ENCODE measurements at regions not wholly inside any gene's neighbourhood (a gene's known extent, or its start where the extent isn't known, plus 50 kb on each side); places are given as distances from the start of the nearest gene placed in this dataset.

DNA sequence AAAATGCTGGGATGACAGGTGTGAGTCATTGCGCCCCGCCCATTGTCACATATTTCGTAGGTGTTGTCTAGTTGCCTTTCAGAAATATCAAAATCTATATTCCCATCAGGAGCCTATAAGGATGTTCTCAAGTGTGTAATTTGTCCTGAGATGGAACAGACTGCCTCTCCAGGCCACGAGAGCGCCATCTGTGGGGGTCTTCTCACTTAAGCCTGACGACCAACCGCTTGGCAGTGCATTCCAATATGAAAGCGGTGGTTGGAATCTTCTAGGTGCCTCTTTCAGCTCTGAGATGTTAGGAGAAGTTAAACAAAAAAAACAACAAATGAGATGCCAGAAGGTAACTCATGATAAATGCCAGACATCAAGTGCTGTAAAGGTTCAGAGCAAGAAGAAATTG, 488.5 kb downstream of the QKI start:
- CTCF ChIA-PET (ENCODE audit: low intra/inter-chr PET ratio, low total read pairs) = no interaction called here
- H3K36me3 ChIP-seq (replicated peaks in 1 of 2; ENCODE audit: control insufficient read depth in 1 of 2, insufficient read depth in 2 of 2, low read length in 2 of 2) = no peaks in the 10 kb centered on the region
- DNase-seq (ENCODE audit: low spot score) (no peak), ATAC-seq (no peak), FAIRE-seq (no peak)
- H3K27me3 ChIP-seq (ENCODE audit: control insufficient read depth in 1 of 2, insufficient read depth in 2 of 2, low read length in 2 of 2) = peaks cover 1 to 15% of the 10 kb centered on the region in 2 experiments; a peak in 3 of 5 replicates
- WGBS (ENCODE audit: low lambda C conversion rate) = 52% methylated on average over 8 of the region's 8 CpGs
- H3K9ac ChIP-seq (ENCODE audit: insufficient read depth, low read depth, low read length) = no peak overlapping the region
- BruUV-seq (replicated peaks) = no TSS peak
- H3K4me1 ChIP-seq (ENCODE audit: insufficient read depth, low read length) = no peaks in the 10 kb centered on the region
- in situ Hi-C loops (cut with HindIII; ENCODE audit: extremely low pct_ligation_motif_present, low pct_unique_long_range_greater_than_20kb) (no loop called here), intact Hi-C loops (cut with micrococcal nuclease; ENCODE audit: unreplicated experiment) (no loop called here)
- H3K79me2 ChIP-seq (ENCODE audit: insufficient read depth, low read length) = no peaks in the 10 kb centered on the region
- H4K20me1 ChIP-seq (ENCODE audit: insufficient read depth, low read length) = no peaks in the 10 kb centered on the region
- H2AFZ ChIP-seq (ENCODE audit: low read length) = no peak overlapping the region
- H3K4me3 ChIP-seq (replicated peaks in 1 of 3; ENCODE audit: insufficient read depth in 1 of 3, low read depth in 2 of 3, low read length in 3 of 3) = no peak overlapping the region
- no peak overlapping the region for H3K27ac ChIP-seq (ENCODE audit: extremely low read length, insufficient read depth, low read length)
- POLR2A ChIA-PET = no interaction called here
- TF ChIP-seq FOXA3 (CRISPR knock-in tag; IDR thresholded peaks at IDR 0.05) (no peak), ZNF354B (CRISPR knock-in tag; IDR thresholded peaks at IDR 0.05) (no peak), YEATS4 (CRISPR knock-in tag; IDR thresholded peaks at IDR 0.05; ENCODE audit: borderline replicate concordance) (no peak), BORCS8-MEF2B (CRISPR knock-in tag; IDR thresholded peaks at IDR 0.05) (no peak), ETV6 (CRISPR knock-in tag; conservative IDR thresholded peaks at IDR 0.05) (no peak), ZNF292 (CRISPR knock-in tag; IDR thresholded peaks at IDR 0.05; ENCODE audit: borderline replicate concordance, low read depth) (no peak), SMARCE1 (IDR thresholded peaks at IDR 0.05; ENCODE audit: borderline replicate concordance) (no peak), ZSCAN9 (CRISPR knock-in tag; IDR thresholded peaks at IDR 0.05; ENCODE audit: borderline replicate concordance) (no peak), ZNF652 (CRISPR knock-in tag; IDR thresholded peaks at IDR 0.05; ENCODE audit: borderline replicate concordance, low read depth) (no peak), KLF12 (CRISPR knock-in tag; IDR thresholded peaks at IDR 0.05; ENCODE audit: borderline replicate concordance) (no peak), MEIS2 (CRISPR knock-in tag; IDR thresholded peaks at IDR 0.05) (no peak), ZNF839 (CRISPR knock-in tag; IDR thresholded peaks at IDR 0.05; ENCODE audit: borderline replicate concordance) (no peak), CENPX (CRISPR knock-in tag; IDR thresholded peaks at IDR 0.05) (no peak), SKI (IDR thresholded peaks at IDR 0.05; ENCODE audit: partially characterized antibody) (no peak)
- TF ChIP-seq, protein P1, sequence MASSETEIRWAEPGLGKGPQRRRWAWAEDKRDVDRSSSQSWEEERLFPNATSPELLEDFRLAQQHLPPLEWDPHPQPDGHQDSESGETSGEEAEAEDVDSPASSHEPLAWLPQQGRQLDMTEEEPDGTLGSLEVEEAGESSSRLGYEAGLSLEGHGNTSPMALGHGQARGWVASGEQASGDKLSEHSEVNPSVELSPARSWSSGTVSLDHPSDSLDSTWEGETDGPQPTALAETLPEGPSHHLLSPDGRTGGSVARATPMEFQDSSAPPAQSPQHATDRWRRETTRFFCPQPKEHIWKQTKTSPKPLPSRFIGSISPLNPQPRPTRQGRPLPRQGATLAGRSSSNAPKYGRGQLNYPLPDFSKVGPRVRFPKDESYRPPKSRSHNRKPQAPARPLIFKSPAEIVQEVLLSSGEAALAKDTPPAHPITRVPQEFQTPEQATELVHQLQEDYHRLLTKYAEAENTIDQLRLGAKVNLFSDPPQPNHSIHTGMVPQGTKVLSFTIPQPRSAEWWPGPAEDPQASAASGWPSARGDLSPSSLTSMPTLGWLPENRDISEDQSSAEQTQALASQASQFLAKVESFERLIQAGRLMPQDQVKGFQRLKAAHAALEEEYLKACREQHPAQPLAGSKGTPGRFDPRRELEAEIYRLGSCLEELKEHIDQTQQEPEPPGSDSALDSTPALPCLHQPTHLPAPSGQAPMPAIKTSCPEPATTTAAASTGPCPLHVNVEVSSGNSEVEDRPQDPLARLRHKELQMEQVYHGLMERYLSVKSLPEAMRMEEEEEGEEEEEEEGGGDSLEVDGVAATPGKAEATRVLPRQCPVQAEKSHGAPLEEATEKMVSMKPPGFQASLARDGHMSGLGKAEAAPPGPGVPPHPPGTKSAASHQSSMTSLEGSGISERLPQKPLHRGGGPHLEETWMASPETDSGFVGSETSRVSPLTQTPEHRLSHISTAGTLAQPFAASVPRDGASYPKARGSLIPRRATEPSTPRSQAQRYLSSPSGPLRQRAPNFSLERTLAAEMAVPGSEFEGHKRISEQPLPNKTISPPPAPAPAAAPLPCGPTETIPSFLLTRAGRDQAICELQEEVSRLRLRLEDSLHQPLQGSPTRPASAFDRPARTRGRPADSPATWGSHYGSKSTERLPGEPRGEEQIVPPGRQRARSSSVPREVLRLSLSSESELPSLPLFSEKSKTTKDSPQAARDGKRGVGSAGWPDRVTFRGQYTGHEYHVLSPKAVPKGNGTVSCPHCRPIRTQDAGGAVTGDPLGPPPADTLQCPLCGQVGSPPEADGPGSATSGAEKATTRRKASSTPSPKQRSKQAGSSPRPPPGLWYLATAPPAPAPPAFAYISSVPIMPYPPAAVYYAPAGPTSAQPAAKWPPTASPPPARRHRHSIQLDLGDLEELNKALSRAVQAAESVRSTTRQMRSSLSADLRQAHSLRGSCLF (CRISPR knock-in tag; IDR thresholded peaks at IDR 0.05; ENCODE audit: borderline replicate concordance) = no peak
- H3K4me2 ChIP-seq (ENCODE audit: low read depth, low read length) = no peak overlapping the region
- no peaks in the 10 kb centered on the region; the same call in 1 of the 2 replicates for H3K9me3 ChIP-seq (ENCODE audit: low read length)

Data from HepG2 (cell line).